SU-DHL-6 (cell line): ENCODE measurements at regions not wholly inside any gene's neighbourhood (a gene's known extent, or its start where the extent isn't known, plus 50 kb on each side); places are given as distances from the start of the nearest gene placed in this dataset.

Experiments used
- H2AFZ ChIP-seq: fragments of 200-600 bp; sonication (generic); 2 replicates; pipeline ENCODE4 v1.6.1; 2014; ENCODE audit warnings: low read depth, mild to moderate bottlenecking, moderate library complexity, mixed read lengths, antibody characterized with exemption, low read length; ENCODE audit not compliant: severe bottlenecking
- H3F3A ChIP-seq: fragments of 200-600 bp; shearing (Covaris generic); 2 replicates; pipeline ENCODE4 v1.6.0; 2016; ENCODE audit warnings: antibody characterized with exemption, mild to moderate bottlenecking; ENCODE audit not compliant: insufficient read depth
- H3K27ac ChIP-seq: fragments of 200-600 bp; sonication (generic); 2 replicates; pipeline ENCODE4 v1.5.1; 2016; ENCODE audit warnings: low read depth, mild to moderate bottlenecking, low read length, moderate library complexity, mixed read lengths
- H3K27me3 ChIP-seq: fragments of 200-600 bp; sonication (generic), shearing (Covaris generic); 2 replicates; pipeline ENCODE4 v1.6.0; 2014; ENCODE audit warnings: mild to moderate bottlenecking, low read length
- H3K36me3 ChIP-seq: fragments of 200-600 bp; sonication (generic); 2 replicates; pipeline ENCODE4 v1.6.1; 2014; ENCODE audit warnings: mild to moderate bottlenecking, low read length, mixed read lengths
- H3K4me2 ChIP-seq: fragments of 300-600, 200-600 bp; shearing (Covaris generic), sonication (generic); 2 replicates; pipeline ENCODE4 v1.6.0; 2014; ENCODE audit warnings: low read length, low read depth, mild to moderate bottlenecking; ENCODE audit not compliant: poor library complexity, severe bottlenecking
- H3K4me3 ChIP-seq: fragments of 200-600 bp; sonication (generic); 2 replicates; pipeline ENCODE4 v1.5.1; 2014; ENCODE audit warnings: antibody characterized with exemption, low read length, mild to moderate bottlenecking, mixed read lengths; ENCODE audit not compliant: insufficient read depth, poor library complexity, severe bottlenecking
- H3K79me2 ChIP-seq: fragments of 200-600 bp; sonication (generic); 2 replicates; pipeline ENCODE4 v1.6.1; 2014; ENCODE audit warnings: mild to moderate bottlenecking, low read length, moderate library complexity; ENCODE audit not compliant: insufficient read depth
- H3K9ac ChIP-seq: fragments of 200-600 bp; sonication (generic); 2 replicates; pipeline ENCODE4 v1.7.0; 2014; ENCODE audit warnings: mild to moderate bottlenecking, low read length
- H3K9me2 ChIP-seq: fragments of 200-600 bp; sonication (generic); replicated peaks from 2 replicates; pipeline ENCODE4 v1.6.1; 2014; ENCODE audit warnings: low read length; ENCODE audit not compliant: insufficient read depth
- H3K9me3 ChIP-seq: fragments of 200-600 bp; sonication (generic); 2 replicates; pipeline ENCODE4 v1.6.1; 2014; ENCODE audit warnings: low read length, mixed read lengths; ENCODE audit not compliant: insufficient read depth
- H4K20me1 ChIP-seq: fragments of 200-600 bp; sonication (generic); 2 replicates; pipeline ENCODE4 v1.6.1; 2014; ENCODE audit warnings: low read depth, mild to moderate bottlenecking, antibody characterized with exemption, low read length, moderate library complexity, mixed read lengths
- CTCF ChIP-seq: fragments of 200-600 bp; sonication (generic); IDR thresholded peaks from one replicate; pipeline ENCODE4 v1.5.1; 2017; ENCODE audit warnings: antibody characterized with exemption, mild to moderate bottlenecking, low read length, moderate library complexity; ENCODE audit not compliant: insufficient read depth, poor library complexity, severe bottlenecking
- EZH2phosphoT487 ChIP-seq: fragments of 200-600 bp; sonication (generic), shearing (Covaris generic); conservative IDR thresholded peaks from 2 replicates; pipeline ENCODE4 v1.6.1; 2018; ENCODE audit warnings: mild to moderate bottlenecking, antibody characterized with exemption, low read length, moderate library complexity, mixed read lengths

GRCh38 chr6:148103436-148103835 is 239.2 kb upstream of the SASH1 start:
- H3F3A ChIP-seq: no peaks in the 10 kb centered on the region
- H2AFZ ChIP-seq: no peak overlapping the region
- H3K36me3 ChIP-seq: no peaks in the 10 kb centered on the region
- TF ChIP-seq CTCF (no peak), EZH2phosphoT487 (no peak)
- H3K9ac ChIP-seq: no peak overlapping the region
- H3K9me3 ChIP-seq: no peaks in the 10 kb centered on the region
- no peaks in the 10 kb centered on the region for H3K27me3 ChIP-seq
- no peak overlapping the region for H3K27ac ChIP-seq
- no peaks in the 10 kb centered on the region for H3K79me2 ChIP-seq
- H3K4me3 ChIP-seq: no peak overlapping the region
- no peaks in the 10 kb centered on the region for H4K20me1 ChIP-seq
- no peak overlapping the region for H3K4me2 ChIP-seq
- H3K9me2 ChIP-seq: no peaks in the 10 kb centered on the region

GRCh38 chr6:148104131-148104530 is 238.5 kb upstream of the SASH1 start:
- Histone ChIP-seq H3K36me3 (no peaks in the 10 kb centered on the region), H3K9ac (no peak overlapping the region), H3K27me3 (no peaks in the 10 kb centered on the region), H3K9me2 (no peaks in the 10 kb centered on the region), H4K20me1 (no peaks in the 10 kb centered on the region), H2AFZ (no peak overlapping the region), H3K27ac (no peak overlapping the region), H3K4me2 (no peak overlapping the region), H3K9me3 (no peaks in the 10 kb centered on the region), H3F3A (no peaks in the 10 kb centered on the region), H3K4me3 (no peak overlapping the region), H3K79me2 (no peaks in the 10 kb centered on the region)
- TF ChIP-seq EZH2phosphoT487 (no peak), CTCF (no peak)

GRCh38 chr6:148105695-148106094 is 236.9 kb upstream of the SASH1 start:
- no peaks in the 10 kb centered on the region for H3K9me3 ChIP-seq
- no peaks in the 10 kb centered on the region for H3K36me3 ChIP-seq
- no peak overlapping the region for H3K27ac ChIP-seq
- H3K4me3 ChIP-seq: no peak overlapping the region
- H4K20me1 ChIP-seq: no peaks in the 10 kb centered on the region
- H3F3A ChIP-seq: no peaks in the 10 kb centered on the region
- H3K9me2 ChIP-seq: no peaks in the 10 kb centered on the region
- no peak overlapping the region for H3K4me2 ChIP-seq
- H3K79me2 ChIP-seq: no peaks in the 10 kb centered on the region
- no peaks in the 10 kb centered on the region for H3K27me3 ChIP-seq
- H2AFZ ChIP-seq: no peak overlapping the region
- H3K9ac ChIP-seq: no peak overlapping the region
- TF ChIP-seq CTCF (no peak), EZH2phosphoT487 (no peak)
